OCI-LY3 (cell line): ENCODE measurements at regions not wholly inside any gene's neighbourhood (a gene's known extent, or its start where the extent isn't known, plus 50 kb on each side); places are given as distances from the start of the nearest gene placed in this dataset.

Source experiments
- CTCF ChIP-seq: fragments of 200-600, 300-600 bp; sonication (generic); IDR thresholded peaks from 2 replicates; pipeline ENCODE4 v1.5.1; 2014; ENCODE audit warnings: antibody characterized with exemption, low read length, low read depth
- EZH2phosphoT487 ChIP-seq: fragments of 200-600 bp; shearing (Covaris generic); IDR thresholded peaks from 2 replicates; pipeline ENCODE4 v1.6.1; 2018; ENCODE audit warnings: antibody characterized with exemption, mixed run types, low read depth

- no peak for TF ChIP-seq CTCF
- TF ChIP-seq EZH2phosphoT487 = no peak
Measured at GRCh38 chr2:118425191-118425590, 336.9 kb downstream of the INSIG2 start.
